ENCODE measurements at regions not wholly inside any gene's neighbourhood (a gene's known extent, or its start where the extent isn't known, plus 50 kb on each side); places are given as distances from the start of the nearest gene placed in this dataset.

GRCh38 chr10:78641693-78642092 lies 427.1 kb upstream of the ZMIZ1 start:
- intact Hi-C loops (cut with micrococcal nuclease; ENCODE audit: unreplicated experiment), result no loop called here
- no TSS peak for BruUV-seq (replicated peaks)
- Histone ChIP-seq H3K9me3 (ENCODE audit: insufficient read depth, low read depth) (no peaks in the 10 kb centered on the region), H2AFZ (no peak overlapping the region), H3K4me3 (no peak overlapping the region), H3F3A (ENCODE audit: insufficient read depth, low read depth) (no peaks in the 10 kb centered on the region), H3K27ac (no peak overlapping the region), H3K36me3 (ENCODE audit: low read depth) (no peaks in the 10 kb centered on the region), H3K27me3 (ENCODE audit: insufficient read depth, low read depth) (no peaks in the 10 kb centered on the region), H3K4me2 (no peak overlapping the region), H3K9me2 (ENCODE audit: insufficient read depth) (no peaks in the 10 kb centered on the region), H4K20me1 (ENCODE audit: insufficient read depth) (no peaks in the 10 kb centered on the region), H3K4me1 (replicated peaks; ENCODE audit: insufficient read depth) (peaks cover 2% of the 10 kb centered on the region), H3K79me2 (ENCODE audit: low read depth) (no peaks in the 10 kb centered on the region)
- no peak for DNase-seq
- TF ChIP-seq, protein P1, sequence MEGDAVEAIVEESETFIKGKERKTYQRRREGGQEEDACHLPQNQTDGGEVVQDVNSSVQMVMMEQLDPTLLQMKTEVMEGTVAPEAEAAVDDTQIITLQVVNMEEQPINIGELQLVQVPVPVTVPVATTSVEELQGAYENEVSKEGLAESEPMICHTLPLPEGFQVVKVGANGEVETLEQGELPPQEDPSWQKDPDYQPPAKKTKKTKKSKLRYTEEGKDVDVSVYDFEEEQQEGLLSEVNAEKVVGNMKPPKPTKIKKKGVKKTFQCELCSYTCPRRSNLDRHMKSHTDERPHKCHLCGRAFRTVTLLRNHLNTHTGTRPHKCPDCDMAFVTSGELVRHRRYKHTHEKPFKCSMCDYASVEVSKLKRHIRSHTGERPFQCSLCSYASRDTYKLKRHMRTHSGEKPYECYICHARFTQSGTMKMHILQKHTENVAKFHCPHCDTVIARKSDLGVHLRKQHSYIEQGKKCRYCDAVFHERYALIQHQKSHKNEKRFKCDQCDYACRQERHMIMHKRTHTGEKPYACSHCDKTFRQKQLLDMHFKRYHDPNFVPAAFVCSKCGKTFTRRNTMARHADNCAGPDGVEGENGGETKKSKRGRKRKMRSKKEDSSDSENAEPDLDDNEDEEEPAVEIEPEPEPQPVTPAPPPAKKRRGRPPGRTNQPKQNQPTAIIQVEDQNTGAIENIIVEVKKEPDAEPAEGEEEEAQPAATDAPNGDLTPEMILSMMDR (conservative IDR thresholded peaks at IDR 0.05), result no peak
- TF ChIP-seq EZH2 (IDR thresholded peaks at IDR 0.05; ENCODE audit: low read depth), result no peak
- ChIA-PET POLR2A (ENCODE audit: unreplicated experiment) (no interaction called here), CTCF (no interaction called here)

DNA sequence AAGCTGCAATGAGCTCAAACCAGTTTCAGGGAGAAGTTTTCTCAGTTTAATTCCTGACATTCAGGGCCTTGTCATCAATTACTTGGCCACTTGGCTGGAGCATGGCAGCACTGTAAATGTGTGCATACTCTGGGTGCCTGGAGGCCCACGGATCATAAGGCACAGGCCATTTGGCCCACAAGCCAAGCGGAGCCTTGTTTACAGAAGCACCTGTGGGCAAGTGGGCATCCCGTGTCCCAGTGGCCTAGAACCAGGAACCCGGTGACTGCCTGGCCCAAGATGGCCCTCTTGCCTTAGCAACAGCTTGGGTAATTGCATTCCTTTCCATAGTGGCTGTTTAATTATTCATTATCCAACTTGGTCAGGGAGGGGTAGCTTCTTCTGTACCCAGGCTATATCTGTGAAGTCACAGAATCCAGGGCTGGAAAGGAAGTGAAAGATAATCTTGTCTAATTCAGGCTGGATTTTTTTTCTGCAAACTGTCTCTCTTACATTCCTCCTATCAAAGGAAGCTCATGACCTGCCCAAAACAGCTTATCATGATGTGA lies 426.4 kb upstream of the ZMIZ1 start:
- peaks cover 8% of the 10 kb centered on the region for H3K4me1 ChIP-seq (replicated peaks; ENCODE audit: insufficient read depth)
- POLR2A ChIA-PET (ENCODE audit: unreplicated experiment), result no interaction called here
- no TSS peak for BruUV-seq (replicated peaks)
- H3K9me2 ChIP-seq (ENCODE audit: insufficient read depth), result no peaks in the 10 kb centered on the region
- CTCF ChIA-PET, result no interaction called here
- no peaks in the 10 kb centered on the region for H3K9me3 ChIP-seq (ENCODE audit: insufficient read depth, low read depth)
- H3K36me3 ChIP-seq (ENCODE audit: low read depth), result no peaks in the 10 kb centered on the region
- no peaks in the 10 kb centered on the region for H3K27me3 ChIP-seq (ENCODE audit: insufficient read depth, low read depth)
- intact Hi-C loops (cut with micrococcal nuclease; ENCODE audit: unreplicated experiment), result no loop called here
- no peak overlapping the region for H3K4me3 ChIP-seq
- DNase-seq, result no peak
- H3K27ac ChIP-seq, result no peak overlapping the region
- H3K4me2 ChIP-seq, result no peak overlapping the region
- no peak overlapping the region for H2AFZ ChIP-seq
- no peaks in the 10 kb centered on the region for H3K79me2 ChIP-seq (ENCODE audit: low read depth)
- TF ChIP-seq, protein P1 (conservative IDR thresholded peaks at IDR 0.05), result no peak
- no peak for TF ChIP-seq EZH2 (IDR thresholded peaks at IDR 0.05; ENCODE audit: low read depth)
- no peaks in the 10 kb centered on the region for H3F3A ChIP-seq (ENCODE audit: insufficient read depth, low read depth)
- H4K20me1 ChIP-seq (ENCODE audit: insufficient read depth), result no peaks in the 10 kb centered on the region

GRCh38 chr10:78643513-78643912 lies 425.3 kb upstream of the ZMIZ1 start:
- Histone ChIP-seq H3K9me2 (ENCODE audit: insufficient read depth) (no peaks in the 10 kb centered on the region), H3K27ac (no peak overlapping the region), H3K4me3 (no peak overlapping the region), H3K36me3 (ENCODE audit: low read depth) (no peaks in the 10 kb centered on the region), H3K9me3 (ENCODE audit: insufficient read depth, low read depth) (no peaks in the 10 kb centered on the region), H2AFZ (no peak overlapping the region), H3K4me2 (no peak overlapping the region), H3K27me3 (ENCODE audit: insufficient read depth, low read depth) (no peaks in the 10 kb centered on the region), H3K4me1 (replicated peaks; ENCODE audit: insufficient read depth) (peaks cover 17% of the 10 kb centered on the region), H3F3A (ENCODE audit: insufficient read depth, low read depth) (no peaks in the 10 kb centered on the region), H4K20me1 (ENCODE audit: insufficient read depth) (no peaks in the 10 kb centered on the region), H3K79me2 (ENCODE audit: low read depth) (no peaks in the 10 kb centered on the region)
- BruUV-seq (replicated peaks), result no TSS peak
- ChIA-PET CTCF (no interaction called here), POLR2A (ENCODE audit: unreplicated experiment) (no interaction called here)
- TF ChIP-seq EZH2 (IDR thresholded peaks at IDR 0.05; ENCODE audit: low read depth), result no peak
- TF ChIP-seq, protein P1 (conservative IDR thresholded peaks at IDR 0.05), result no peak
- intact Hi-C loops (cut with micrococcal nuclease; ENCODE audit: unreplicated experiment), result no loop called here
- no peak for DNase-seq

Measured in PC-9 (cell line).